H9 (cell line): ENCODE measurements at regions not wholly inside any gene's neighbourhood (a gene's known extent, or its start where the extent isn't known, plus 50 kb on each side); places are given as distances from the start of the nearest gene placed in this dataset.

Source experiments
- DNase-seq: peaks from one replicate; pipeline ENCODE4 v3.0.0-alpha.2; 2017
- H2AFZ ChIP-seq: one replicate; pipeline ENCODE4 v1.6.1; 2013; ENCODE audit warnings: mild to moderate bottlenecking, low read length, control low read depth, moderate library complexity
- H2AK5ac ChIP-seq: 2 replicates; pipeline ENCODE4 v1.6.1; 2013; ENCODE audit warnings: low read length, control low read depth, mixed read lengths; ENCODE audit not compliant: insufficient read length
- H2BK120ac ChIP-seq: one replicate; pipeline ENCODE4 v1.6.1; 2013; ENCODE audit warnings: low read depth, mild to moderate bottlenecking, low read length, control low read depth, inconsistent platforms; ENCODE audit not compliant: poor library complexity, severe bottlenecking
- H2BK12ac ChIP-seq: 2 replicates; pipeline ENCODE4 v1.6.1; 2013; ENCODE audit warnings: low read length, control low read depth, mixed read lengths, low read depth; ENCODE audit not compliant: insufficient read length
- H2BK15ac ChIP-seq: 2 replicates; pipeline ENCODE4 v1.6.1; 2013; ENCODE audit warnings: low read depth, low read length, control low read depth
- H2BK20ac ChIP-seq: one replicate; pipeline ENCODE4 v1.6.1; 2013; ENCODE audit warnings: low read depth, mild to moderate bottlenecking, low read length, control low read depth, inconsistent platforms; ENCODE audit not compliant: poor library complexity, severe bottlenecking
- H2BK5ac ChIP-seq: 2 replicates; pipeline ENCODE4 v1.6.1; 2013; ENCODE audit warnings: low read length, control low read depth, mixed read lengths; ENCODE audit not compliant: insufficient read length
- H3K14ac ChIP-seq: 2 replicates; pipeline ENCODE4 v1.6.1; 2013; ENCODE audit warnings: low read length, control low read depth; ENCODE audit not compliant: insufficient read depth
- H3K18ac ChIP-seq: 2 replicates; pipeline ENCODE4 v1.6.1; 2013; ENCODE audit warnings: low read depth, mild to moderate bottlenecking, mixed read lengths, low read length, control low read depth; ENCODE audit not compliant: insufficient read length
- H3K23ac ChIP-seq: 2 replicates; pipeline ENCODE4 v1.6.1; 2013; ENCODE audit warnings: low read length, control low read depth, mixed read lengths, low read depth; ENCODE audit not compliant: insufficient read length
- H3K23me2 ChIP-seq: 2 replicates; pipeline ENCODE4 v1.6.1; 2013; ENCODE audit warnings: low read depth, mild to moderate bottlenecking, mixed read lengths, low read length, control low read depth; ENCODE audit not compliant: insufficient read length, poor library complexity, severe bottlenecking
- H3K27ac ChIP-seq: 2 replicates; pipeline ENCODE4 v1.5.1; 2013; ENCODE audit warnings: low read length, control low read depth, mixed read lengths, low read depth; ENCODE audit not compliant: insufficient read length
- H3K27me3 ChIP-seq: 2 replicates; pipeline ENCODE4 v1.6.1; 2013; ENCODE audit warnings: low read length, control low read depth, inconsistent platforms; ENCODE audit not compliant: insufficient read depth
- H3K4ac ChIP-seq: 2 replicates; pipeline ENCODE4 v1.6.1; 2013; ENCODE audit warnings: low read depth, mild to moderate bottlenecking, control low read depth, inconsistent platforms, low read length, moderate library complexity
- H3K4me1 ChIP-seq: 2 replicates; pipeline ENCODE4 v1.6.1; 2013; ENCODE audit warnings: low read length, control low read depth, inconsistent platforms; ENCODE audit not compliant: insufficient read depth
- H3K4me2 ChIP-seq: 2 replicates; pipeline ENCODE4 v1.6.1; 2013; ENCODE audit warnings: low read length, control low read depth, mixed read lengths; ENCODE audit not compliant: insufficient read length, insufficient read depth
- H3K56ac ChIP-seq: 2 replicates; pipeline ENCODE4 v1.6.1; 2013; ENCODE audit warnings: low read depth, mild to moderate bottlenecking, mixed read lengths, low read length, control low read depth; ENCODE audit not compliant: insufficient read length
- H3K79me1 ChIP-seq: 2 replicates; pipeline ENCODE4 v1.6.1; 2013; ENCODE audit warnings: low read depth, mild to moderate bottlenecking, moderate library complexity, low read length, control low read depth, inconsistent platforms; ENCODE audit not compliant: insufficient read depth, poor library complexity, severe bottlenecking
- H3K79me2 ChIP-seq: 2 replicates; pipeline ENCODE4 v1.6.1; 2013; ENCODE audit warnings: low read length, control low read depth, inconsistent platforms; ENCODE audit not compliant: insufficient read depth
- H3K9ac ChIP-seq: 2 replicates; pipeline ENCODE4 v1.6.1; 2013; ENCODE audit warnings: low read length, control low read depth, mixed read lengths; ENCODE audit not compliant: insufficient read length; ENCODE audit errors: extremely low read depth
- H3K9me3 ChIP-seq: one replicate; pipeline ENCODE4 v1.6.1; 2013; ENCODE audit warnings: low read depth, low read length, inconsistent platforms; ENCODE audit not compliant: control insufficient read depth
- H3T11ph ChIP-seq: one replicate; pipeline ENCODE4 v1.6.1; 2013; ENCODE audit warnings: mild to moderate bottlenecking, low read length, control low read depth, inconsistent platforms
- H4K20me1 ChIP-seq: one replicate; pipeline ENCODE4 v1.6.1; 2013; ENCODE audit not compliant: control insufficient read depth, insufficient read length, insufficient read depth
- H4K5ac ChIP-seq: 2 replicates; pipeline ENCODE4 v1.6.1; 2013; ENCODE audit warnings: low read depth, mild to moderate bottlenecking, mixed read lengths, low read length, control low read depth; ENCODE audit not compliant: insufficient read length
- H4K8ac ChIP-seq: replicated peaks from 2 replicates; pipeline ENCODE4 v1.6.1; 2013; ENCODE audit warnings: low read length, control low read depth, mixed read lengths, low read depth; ENCODE audit not compliant: insufficient read length
- H4K91ac ChIP-seq: 2 replicates; pipeline ENCODE4 v1.6.1; 2013; ENCODE audit warnings: low read depth, mild to moderate bottlenecking, moderate library complexity, mixed read lengths, low read length, control low read depth; ENCODE audit not compliant: insufficient read length
- H3K27ac Mint-ChIP-seq, 3 experiments: 2 replicates in 2 of 3; 3 replicates in 1 of 3; pipeline ENCODE4 v1.8.0; 2020 to 2021; ENCODE audit warnings: mixed read lengths in 3 of 3, mild to moderate bottlenecking in 1 of 3, moderate library complexity in 1 of 3
- H3K27me3 Mint-ChIP-seq: 2 replicates; pipeline ENCODE4 v1.8.0; 2021; ENCODE audit warnings: low read depth, mild to moderate bottlenecking, moderate library complexity, mixed read lengths
- H3K36me3 Mint-ChIP-seq, 3 experiments: 2 replicates in 2 of 3; 3 replicates in 1 of 3; pipeline ENCODE4 v1.8.0; 2020 to 2021; ENCODE audit warnings: low read depth in 3 of 3, mixed read lengths in 3 of 3; ENCODE audit not compliant: insufficient read depth in 1 of 3
- H3K4me1 Mint-ChIP-seq, 2 experiments: 2 replicates each; pipeline ENCODE4 v1.8.0; 2020; ENCODE audit warnings: mixed read lengths in 2 of 2
- H3K4me3 Mint-ChIP-seq, 2 experiments: 2 replicates in 1 of 2; 3 replicates in 1 of 2; pipeline ENCODE4 v1.8.0; 2020 to 2021; ENCODE audit warnings: mild to moderate bottlenecking in 2 of 2, mixed read lengths in 2 of 2, moderate library complexity in 1 of 2
- H3K9me3 Mint-ChIP-seq, 2 experiments: 2 replicates in 1 of 2; 3 replicates in 1 of 2; pipeline ENCODE4 v1.8.0; 2020; ENCODE audit warnings: mild to moderate bottlenecking in 2 of 2, mixed read lengths in 2 of 2, moderate library complexity in 1 of 2
- WGBS: extraction: QIAGEN DNeasy Blood & Tissue Kit; methylation state at CpG from one replicate; pipeline ENCODE4 v1.1.7; 2013; ENCODE audit warnings: missing lambda C conversion rate, low lambda C conversion rate, mixed read lengths; ENCODE audit not compliant: insufficient read length; ENCODE audit errors: extremely low coverage; 5-methylcytosine and 5-hydroxymethylcytosine counted together
- TF ChIP-seq, protein P1 (sequence below): fragments of 200-600 bp; sonication (generic); conservative IDR thresholded peaks from 3 replicates; pipeline ENCODE4 v1.8.0; 2021; ENCODE audit warnings: antibody characterized with exemption, mild to moderate bottlenecking

DNA sequence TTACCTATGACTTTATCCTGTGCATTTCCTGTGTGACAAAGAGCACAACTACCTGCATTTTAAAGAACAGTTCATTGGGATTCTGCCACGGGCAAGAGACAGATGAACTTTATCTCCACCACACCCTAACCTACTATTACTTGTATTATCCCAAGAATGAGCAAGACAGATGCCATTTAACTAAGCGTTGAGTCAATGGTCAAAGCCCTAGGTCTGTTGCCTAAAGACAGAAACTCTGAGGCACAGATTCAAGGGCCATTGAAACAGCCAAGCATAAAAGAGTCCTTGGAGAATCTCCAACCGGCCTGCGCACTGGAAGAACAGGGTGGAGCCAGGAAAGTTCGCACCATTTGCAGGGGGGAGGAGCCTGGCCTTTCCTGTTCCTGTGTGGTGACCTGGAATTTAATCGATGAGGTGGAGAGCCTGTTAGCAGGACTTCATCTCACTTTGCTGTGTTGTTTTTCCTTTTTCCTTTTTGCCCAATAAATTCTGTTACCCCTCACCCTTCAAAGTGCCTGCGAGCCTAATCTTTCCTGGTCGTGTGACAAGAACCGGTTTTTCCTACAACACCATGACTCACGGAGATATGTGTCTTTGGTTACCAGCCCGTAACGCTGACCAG, 146.4 kb upstream of the DIAPH2 start:
- H3K18ac ChIP-seq, result no peak overlapping the region
- no peak overlapping the region for H4K91ac ChIP-seq
- Mint-ChIP-seq H3K36me3 (no peaks in the 10 kb centered on the region; a peak in 2 of 7 replicates), H3K4me3 (no peak overlapping the region), H3K4me1 (peaks cover 7 to 8% of the 10 kb centered on the region in 2 experiments; a peak in 3 of 4 replicates), H3K27me3 (no peaks in the 10 kb centered on the region), H3K27ac (no peak overlapping the region), H3K9me3 (0 out of 5 replicates have a peak, but pooled peaks cover 0 to 3% of the 10 kb centered on the region in 2 experiments)
- no peaks in the 10 kb centered on the region for H3K79me1 ChIP-seq
- no peaks in the 10 kb centered on the region for H3K9me3 ChIP-seq
- H3K23ac ChIP-seq, result no peak overlapping the region
- no peaks in the 10 kb centered on the region for H3K4me1 ChIP-seq
- no peak overlapping the region for H3K4ac ChIP-seq
- H3K27ac ChIP-seq, result no peak overlapping the region
- no peaks in the 10 kb centered on the region for H3K23me2 ChIP-seq
- H2BK20ac ChIP-seq, result no peak overlapping the region
- no peak overlapping the region for H4K8ac ChIP-seq
- H4K20me1 ChIP-seq, result no peaks in the 10 kb centered on the region
- no peak overlapping the region for H2AK5ac ChIP-seq
- no peak overlapping the region for H3K14ac ChIP-seq
- no peak overlapping the region for H3K4me2 ChIP-seq
- WGBS, result no CpG with 5 or more reads among the region's 12 CpGs
- no peaks in the 10 kb centered on the region for H3K27me3 ChIP-seq
- TF ChIP-seq, protein P1, sequence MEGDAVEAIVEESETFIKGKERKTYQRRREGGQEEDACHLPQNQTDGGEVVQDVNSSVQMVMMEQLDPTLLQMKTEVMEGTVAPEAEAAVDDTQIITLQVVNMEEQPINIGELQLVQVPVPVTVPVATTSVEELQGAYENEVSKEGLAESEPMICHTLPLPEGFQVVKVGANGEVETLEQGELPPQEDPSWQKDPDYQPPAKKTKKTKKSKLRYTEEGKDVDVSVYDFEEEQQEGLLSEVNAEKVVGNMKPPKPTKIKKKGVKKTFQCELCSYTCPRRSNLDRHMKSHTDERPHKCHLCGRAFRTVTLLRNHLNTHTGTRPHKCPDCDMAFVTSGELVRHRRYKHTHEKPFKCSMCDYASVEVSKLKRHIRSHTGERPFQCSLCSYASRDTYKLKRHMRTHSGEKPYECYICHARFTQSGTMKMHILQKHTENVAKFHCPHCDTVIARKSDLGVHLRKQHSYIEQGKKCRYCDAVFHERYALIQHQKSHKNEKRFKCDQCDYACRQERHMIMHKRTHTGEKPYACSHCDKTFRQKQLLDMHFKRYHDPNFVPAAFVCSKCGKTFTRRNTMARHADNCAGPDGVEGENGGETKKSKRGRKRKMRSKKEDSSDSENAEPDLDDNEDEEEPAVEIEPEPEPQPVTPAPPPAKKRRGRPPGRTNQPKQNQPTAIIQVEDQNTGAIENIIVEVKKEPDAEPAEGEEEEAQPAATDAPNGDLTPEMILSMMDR, result no peak
- no peak overlapping the region for H2BK5ac ChIP-seq
- H3K79me2 ChIP-seq, result no peaks in the 10 kb centered on the region
- no peak overlapping the region for H3T11ph ChIP-seq
- no peak overlapping the region for H3K56ac ChIP-seq
- no peak for DNase-seq
- no peak overlapping the region for H2AFZ ChIP-seq
- no peak overlapping the region for H4K5ac ChIP-seq
- H2BK12ac ChIP-seq, result no peak overlapping the region
- no peak overlapping the region for H3K9ac ChIP-seq
- no peak overlapping the region for H2BK15ac ChIP-seq
- H2BK120ac ChIP-seq, result no peak overlapping the region
